NCI-H128 (cell line): ENCODE measurements at regions not wholly inside any gene's neighbourhood (a gene's known extent, or its start where the extent isn't known, plus 50 kb on each side); places are given as distances from the start of the nearest gene placed in this dataset.

Source experiments
- DNase-seq: peaks from one replicate; lab custom pipeline; 2025; ENCODE audit not compliant: unreplicated experiment; lab: John Stamatoyannopoulos, UW

DNA sequence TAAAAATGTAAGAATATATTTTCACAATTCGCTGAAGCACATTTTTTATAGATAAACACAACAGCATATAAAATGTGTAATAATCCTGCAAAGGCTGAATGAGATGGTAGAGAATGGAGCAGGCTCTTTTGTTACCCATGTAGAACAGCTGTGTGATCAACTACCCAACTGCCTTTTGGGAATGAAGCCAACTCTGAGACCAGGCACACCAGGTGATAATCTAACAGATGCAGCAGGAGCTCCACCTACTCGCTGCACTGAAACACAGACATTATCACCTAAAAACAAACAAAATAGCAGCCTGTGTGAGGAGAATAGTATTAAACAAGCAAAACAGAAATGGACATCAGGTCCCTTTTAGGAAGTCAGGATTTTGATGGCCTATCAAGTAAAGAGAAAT lies 183.3 kb downstream of the CCDC59 start:
- peak; percentile 81 for DNase-seq

DNA sequence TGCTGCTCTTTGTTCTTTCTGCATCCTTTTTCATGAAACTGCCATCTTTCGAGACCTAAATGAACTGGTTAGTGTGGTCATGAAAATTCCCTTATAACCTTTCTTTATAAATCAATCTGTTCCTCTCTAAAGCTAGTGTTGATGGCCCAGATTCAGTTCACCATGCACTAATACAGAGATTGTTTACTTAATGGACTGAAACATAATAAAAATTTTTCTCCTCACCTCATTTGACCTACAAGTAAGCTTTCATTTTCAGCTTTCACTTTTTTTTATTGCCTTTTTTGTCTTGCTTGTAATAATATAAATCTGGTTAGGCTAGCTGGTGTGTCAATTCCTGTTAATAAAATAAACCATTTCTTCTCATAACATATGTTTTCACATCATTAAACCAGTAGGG lies 183.8 kb downstream of the CCDC59 start:
- no peak for DNase-seq

DNA sequence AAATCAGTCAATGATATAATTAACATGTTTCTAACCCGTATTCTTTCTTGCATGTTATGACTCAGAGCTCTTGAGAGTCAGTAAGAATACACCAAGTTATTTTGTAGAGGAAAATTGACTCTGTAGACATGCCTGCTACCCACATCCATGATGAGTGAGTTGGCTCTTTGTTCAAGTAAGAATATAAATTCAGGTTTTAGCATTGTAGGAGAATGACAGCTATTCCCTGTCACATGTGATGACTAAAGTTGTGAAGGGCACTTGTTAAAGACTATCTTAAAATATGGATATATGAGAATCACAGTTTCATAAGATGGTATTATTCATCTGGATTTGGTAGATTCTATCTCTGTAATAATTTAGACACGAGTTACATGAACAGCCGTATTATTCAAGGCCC lies 209.1 kb downstream of the CCDC59 start:
- DNase-seq = no peak

DNA sequence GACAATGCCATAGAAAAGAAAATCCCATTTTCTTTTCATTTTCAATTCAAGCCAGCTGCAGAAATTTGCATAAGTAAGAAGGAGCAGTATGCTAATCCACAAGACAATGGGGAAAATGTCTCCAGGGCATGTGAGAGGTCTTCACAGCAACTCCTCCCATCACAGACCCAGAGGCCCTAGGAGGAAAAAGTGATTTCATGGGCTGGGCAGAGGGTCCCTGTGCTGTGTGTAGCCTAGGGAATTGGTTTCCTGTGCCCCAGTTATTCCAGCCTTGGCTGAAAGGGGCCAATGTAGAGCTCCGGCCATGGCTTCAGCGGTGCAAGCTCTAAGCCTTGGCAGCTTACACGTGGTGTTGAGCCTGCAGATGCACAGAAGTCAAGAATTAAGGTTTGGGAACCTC lies 211.4 kb downstream of the CCDC59 start:
- DNase-seq = no peak

DNA sequence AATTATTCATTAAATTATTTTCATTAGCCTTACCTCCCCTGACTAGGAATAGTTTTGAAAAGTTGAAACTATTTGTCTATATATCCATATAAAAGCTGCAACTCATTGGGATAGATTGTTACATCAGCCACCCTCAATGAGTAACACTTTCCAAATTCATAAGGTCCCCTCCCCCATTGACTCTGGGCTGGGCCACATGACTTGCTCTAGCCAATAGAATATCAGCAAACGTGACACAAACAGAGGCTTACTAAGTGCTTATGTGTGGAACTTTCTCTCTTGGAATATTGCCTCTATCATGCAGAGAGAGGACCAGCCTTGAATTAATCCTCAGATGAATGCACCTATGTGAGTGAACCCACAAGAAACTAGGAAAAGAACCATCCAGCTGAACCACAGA lies 213.7 kb downstream of the CCDC59 start:
- no peak for DNase-seq

DNA sequence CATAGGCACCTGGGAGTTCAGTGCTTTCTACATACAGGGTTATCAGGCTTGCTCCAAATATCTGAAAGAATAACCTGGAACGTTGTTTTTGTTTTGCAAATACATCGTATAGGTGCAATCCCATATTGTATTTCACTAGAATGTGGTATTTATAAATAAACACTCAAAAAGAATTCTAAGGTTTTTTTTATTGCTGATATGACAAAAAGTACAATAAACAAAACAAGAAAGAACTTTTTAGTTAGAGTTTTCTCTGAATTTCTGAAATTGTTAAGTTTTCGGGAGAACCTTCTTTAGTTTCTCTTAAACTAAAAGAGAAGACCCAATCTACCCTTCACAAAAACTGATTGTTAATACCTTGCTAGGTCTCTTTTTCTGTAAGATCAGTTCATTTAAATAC lies 225.8 kb downstream of the CCDC59 start:
- DNase-seq = no peak

DNA sequence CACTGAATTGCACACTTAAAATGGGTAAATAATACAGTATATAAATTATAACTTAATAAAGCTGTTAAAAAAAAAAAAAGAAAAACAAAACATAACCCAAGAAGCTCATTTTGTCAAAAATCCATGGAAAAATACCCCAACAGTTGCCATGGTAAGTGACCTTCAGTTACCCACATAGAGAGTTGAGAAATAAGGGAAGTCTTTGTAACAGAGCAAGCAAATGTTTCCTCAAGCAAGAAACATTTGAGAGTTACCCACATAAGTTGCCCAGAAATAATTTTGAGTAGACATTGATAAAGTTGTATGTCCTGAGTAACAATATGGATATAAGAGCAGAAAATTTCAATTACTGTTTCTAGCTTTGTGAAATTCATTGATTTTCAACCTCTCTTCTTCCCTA lies 227.4 kb downstream of the CCDC59 start:
- no peak for DNase-seq

DNA sequence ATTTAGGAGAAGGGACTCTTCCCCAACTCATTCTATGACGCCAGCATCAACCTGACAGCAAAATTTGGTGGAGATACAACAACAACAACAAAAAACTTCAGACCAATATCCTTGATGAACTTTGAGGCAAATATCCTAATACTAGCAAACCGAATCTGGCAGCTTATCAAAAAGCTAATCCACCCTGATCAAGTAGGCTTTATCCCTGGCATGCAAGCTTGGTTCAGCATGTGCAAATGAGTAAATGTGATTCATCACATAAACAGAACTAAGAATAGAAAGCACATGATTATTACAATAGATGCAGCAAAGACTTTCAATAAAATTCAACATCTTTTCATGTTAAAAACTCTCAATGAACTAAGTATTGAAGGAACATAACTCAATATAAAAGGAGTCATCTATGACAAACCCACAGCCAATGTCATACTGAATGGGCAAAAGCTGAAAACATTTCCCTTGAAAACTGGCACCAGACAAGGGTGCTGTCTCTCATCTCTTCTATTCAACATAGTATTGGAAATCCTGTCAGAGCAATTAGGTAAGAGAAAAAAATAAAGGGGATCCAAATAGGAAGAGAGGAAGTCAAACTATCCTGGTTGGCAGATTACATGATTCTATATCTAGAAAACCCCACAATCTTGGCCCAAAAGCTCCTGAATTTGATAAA lies 233.3 kb downstream of the CCDC59 start:
- DNase-seq = no peak

DNA sequence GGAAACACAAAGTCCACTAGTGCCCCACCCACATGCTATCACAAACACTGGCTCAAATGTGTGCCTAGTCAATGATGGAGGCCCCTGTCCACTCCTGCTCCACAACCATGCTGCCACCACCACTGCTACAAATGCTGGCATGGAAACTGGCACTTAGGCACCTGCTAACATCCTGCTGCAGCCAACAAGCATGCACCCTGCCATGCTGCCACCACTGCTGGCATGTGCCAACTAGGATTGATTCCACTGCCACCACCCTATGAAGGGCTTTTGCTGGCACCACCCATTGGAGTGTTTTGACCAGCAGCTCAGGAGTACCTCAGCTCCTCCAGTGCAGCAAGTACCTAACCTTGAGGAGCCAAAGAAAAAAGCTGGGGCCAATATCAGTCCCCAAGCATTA lies 236.6 kb downstream of the CCDC59 start:
- no peak for DNase-seq

DNA sequence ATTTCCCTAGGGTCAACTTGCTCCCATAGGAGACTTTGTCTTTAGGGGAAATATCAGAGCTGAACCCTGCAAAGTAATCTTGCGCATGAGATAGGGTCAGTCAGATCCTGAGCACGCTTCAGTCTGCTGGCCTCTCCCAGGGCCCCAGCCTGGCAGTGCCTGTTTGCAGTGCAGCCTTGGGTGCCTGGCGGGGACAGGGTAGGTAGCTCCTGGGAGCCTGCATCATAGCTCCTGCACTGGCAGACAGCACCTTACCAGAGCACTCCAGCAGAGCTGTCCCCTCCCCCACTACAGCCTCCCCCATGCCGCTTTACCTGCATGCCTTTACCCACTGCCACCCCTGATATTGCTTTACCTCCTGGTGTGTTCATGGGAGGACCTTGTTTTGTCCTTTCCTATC lies 237.3 kb downstream of the CCDC59 start:
- no peak for DNase-seq

DNA sequence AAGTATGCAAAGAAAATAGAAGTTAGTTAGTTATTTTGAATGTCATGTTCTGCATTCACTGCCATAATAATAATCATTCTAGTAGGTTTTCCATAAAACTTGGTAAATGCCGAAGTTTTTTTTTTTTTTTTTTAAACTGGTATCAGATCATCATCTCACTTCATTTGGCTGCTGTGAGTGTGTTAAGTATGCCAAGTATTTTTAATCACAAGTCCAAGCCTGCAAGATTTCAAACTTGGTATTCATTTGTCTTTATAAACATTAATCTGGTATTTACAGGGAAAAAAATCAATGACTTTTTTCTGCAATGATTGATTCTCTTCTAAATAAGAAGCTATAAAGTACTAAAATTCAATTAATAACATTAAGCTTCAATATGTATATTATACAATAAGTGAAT lies 248.9 kb downstream of the CCDC59 start:
- no peak for DNase-seq

DNA sequence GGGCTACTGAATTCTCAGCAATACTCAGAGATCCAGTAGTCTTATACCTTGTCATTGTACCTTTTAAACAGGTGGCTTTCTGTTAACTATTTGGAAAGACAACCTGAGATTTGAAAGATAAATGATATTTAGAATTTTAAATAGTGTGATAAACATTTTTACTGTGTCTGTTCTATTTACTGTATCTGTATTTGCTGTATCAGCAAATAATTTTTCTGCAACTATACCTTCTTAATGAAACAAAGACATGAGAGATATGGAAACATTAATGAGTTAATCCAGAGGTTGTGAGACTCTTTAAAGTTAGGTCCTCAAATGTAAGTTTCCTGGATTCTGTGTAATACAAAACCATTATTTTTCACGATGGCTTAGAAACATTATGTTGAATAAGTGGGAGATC lies 249.6 kb downstream of the CCDC59 start:
- DNase-seq = no peak

DNA sequence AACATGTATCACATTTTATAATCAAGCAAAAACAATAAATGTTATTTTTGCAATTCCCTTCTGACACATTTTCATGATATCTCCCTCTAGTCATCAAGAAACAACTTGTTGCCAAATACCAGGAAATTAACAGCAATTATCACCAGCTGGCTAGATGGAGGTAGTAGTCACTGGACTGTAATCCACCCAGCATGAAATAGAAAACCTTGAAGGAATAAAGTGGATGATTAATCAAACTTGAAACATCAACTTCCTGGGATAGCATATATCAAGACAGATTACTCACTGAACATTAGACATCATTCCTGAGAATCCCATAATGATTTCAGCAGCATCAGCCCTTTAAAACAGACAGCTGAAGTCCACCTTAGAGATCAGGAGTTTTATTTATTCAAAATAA lies 259.0 kb downstream of the CCDC59 start:
- DNase-seq = no peak

DNA sequence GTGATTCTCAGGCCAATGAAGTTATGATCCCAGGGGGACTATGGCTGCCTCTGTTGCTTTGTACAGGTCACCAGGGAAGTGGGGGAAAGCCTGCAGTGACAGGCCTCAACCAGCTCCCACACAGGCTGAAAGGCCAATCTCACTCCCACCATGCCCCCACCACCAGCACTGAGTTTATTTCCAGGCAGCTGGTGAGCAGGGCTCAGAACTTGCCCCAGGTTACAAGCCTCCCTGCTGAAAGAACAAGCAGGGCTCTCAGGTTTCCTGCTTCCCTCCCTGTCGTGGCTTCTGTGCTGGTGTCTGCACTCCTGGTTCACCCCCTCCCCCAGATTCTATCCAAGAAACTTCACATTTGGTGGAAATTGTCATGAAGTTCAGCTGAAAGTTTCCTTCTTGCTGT lies 260.3 kb downstream of the CCDC59 start:
- no peak for DNase-seq

DNA sequence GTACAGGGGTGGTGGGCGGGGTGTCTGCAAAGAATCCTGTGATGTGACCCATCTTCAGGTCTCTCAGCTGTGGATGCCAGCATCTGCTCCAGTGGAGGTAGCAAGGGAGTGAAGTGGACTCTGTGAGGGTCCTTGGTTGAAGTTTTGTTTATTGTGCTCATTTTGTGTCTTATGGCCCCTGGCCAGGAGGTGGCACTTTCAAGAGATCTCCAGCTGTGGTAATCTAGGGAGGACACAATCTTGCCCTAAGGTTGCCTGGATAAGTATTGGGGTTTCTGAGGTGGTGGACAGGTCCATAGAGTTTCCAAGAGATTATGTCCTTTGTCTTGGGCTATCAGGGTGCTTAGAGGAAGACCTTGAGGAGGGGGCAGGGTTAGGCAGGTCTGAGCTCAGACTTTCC lies 260.7 kb downstream of the CCDC59 start:
- DNase-seq = no peak

DNA sequence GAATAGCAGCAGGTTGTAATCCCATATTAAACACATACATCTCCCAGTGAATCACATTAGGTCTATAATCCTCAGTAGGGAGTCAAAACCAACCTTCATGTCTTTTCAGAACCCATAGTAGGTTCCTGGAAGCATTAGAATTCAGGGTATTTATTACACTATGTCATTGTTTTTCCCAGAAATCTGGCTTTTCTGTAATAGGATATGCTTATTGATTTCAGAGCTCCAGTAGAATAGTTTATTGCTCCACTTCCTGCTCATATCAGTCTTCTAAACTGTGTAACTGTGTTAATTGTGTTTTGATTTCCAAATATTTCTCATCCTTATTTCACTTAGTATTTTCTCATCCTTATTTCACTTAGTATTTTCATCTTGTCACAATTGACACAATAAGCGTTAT lies 268.0 kb downstream of the CCDC59 start:
- no peak for DNase-seq

DNA sequence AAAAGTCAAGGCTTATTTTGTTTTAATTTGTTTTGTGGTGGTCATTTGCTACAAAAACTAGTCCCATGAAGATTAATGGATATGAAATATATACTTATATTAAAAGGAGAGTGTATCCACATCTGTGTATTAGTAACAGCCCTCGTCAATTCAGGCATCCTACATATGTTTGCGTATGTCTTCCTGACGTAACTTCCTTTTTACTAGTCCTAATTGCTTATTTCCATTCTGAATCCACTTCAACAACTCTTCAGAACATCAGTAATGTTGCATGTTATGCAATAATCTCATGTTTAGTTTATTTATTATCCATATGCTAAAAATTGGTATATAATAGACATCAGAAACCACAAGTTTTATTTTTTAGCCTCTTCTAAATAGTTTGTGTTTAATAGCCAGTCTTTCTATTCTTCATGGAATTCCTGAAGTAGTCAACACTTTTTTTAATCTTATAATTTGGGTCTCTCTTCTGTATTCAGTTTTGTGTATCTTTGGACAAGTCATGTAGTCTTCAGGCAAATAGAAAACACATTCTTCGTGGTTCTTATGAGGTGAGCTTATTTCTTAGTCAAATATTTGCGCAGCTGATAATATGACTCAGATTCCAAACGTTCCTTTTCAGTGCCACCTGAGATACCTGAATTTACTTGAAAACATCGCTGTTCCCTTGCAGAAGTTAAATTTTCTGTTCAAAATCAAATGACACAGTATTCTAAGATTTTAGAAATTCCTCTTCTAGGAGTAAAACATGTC lies 268.6 kb downstream of the CCDC59 start:
- DNase-seq = no peak

DNA sequence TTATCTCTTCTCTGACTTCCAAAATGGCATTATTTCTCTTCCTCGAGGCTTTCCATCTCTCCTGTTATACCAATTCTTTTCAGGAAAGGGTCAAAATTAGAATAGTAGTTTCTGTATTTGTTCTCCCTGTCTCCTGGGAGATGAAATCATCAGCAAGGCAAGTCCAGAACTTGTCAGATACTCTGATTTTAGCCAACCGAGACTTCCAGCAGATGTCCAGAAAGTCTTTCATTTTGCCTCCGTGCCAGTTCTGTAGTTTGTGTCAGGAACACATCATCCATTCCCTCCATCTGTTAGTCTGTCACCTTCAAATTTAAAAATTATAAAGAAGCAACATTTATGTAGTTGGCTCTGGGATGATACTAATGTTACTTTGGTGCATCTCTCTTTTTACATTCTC lies 275.7 kb downstream of the CCDC59 start:
- no peak for DNase-seq

DNA sequence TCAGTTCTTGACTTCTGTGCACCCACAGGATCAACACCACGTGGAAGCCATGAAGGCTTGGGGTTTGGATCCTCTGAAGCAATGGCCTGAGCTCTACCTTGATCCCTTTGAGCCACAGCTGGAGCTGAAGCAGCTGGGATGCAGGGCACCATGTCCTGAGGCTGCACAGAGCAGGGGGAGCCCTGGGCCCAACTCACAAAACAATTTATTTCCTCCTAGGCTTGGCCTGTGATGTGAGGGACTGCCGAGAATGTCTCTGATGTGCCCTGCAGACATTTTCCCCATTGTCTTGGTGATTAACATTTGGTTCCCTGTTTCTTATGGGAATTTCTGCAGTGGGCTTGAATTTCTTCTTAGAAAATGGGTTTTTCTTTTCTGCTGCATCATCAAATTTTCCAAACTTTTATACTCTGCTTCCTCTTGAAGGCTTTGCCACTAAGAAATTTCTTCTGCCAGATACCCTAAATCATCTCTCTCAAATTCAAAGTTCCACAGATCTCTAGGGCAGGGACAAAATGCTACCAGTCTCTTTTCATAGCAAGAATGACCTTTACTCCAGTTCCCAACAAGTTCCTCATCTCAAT lies 288.2 kb downstream of the CCDC59 start:
- DNase-seq = no peak

DNA sequence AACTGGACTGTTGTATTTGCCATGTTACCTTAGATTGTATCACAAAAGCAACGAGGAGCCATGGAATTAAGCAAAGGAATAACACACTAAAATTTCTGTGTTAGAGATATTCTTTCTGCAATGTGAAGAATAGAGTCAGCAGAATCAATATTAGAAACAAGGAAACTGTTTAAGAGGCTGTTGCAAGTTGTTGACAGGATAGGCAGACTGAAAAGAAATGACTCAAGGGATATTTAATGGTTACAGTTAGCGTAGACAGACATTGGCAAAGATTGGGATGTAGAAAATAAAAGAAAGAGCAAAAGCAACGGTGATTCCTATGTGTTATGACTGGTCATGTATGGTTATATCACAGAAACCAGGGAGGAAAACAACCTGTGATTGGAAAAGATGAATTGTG lies 299.0 kb upstream of the PPFIA2 start:
- DNase-seq = no peak

DNA sequence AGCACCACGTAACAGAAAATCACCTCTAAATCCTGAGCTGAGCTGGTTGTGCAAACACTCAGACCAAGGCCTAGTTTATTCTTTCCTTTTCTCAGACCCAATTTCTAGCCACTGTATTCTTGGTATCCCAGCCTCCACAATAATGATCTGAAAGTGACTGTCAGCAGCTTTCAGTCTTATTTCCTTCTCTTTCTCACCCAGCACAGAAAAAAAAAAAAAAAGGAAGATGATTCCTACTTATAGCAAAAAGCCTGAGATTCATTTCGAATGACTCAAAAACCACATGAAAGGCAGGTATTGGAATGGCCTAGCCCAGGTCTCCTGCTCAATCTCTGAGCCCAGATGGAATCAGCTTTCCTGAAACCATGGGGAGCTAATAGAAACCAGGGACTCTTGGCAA lies 298.6 kb upstream of the PPFIA2 start:
- DNase-seq = no peak

DNA sequence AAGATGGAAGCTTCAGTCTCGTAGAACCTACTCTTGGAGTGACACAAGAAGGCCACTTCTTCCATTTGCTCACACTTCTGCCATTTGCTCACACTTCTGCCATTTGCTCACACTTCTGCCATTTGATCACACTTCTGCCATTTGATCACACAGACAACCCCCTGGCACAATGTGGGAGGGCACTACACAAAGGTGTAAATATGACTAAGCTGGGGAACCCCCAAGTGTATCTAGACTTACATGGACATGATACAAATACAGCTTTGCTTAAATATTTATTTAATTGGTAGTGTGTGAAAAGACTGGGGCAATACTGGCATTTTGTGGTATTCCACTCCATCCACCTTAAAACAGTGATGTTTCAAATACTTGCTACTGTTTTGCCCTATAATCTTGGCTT lies 296.2 kb upstream of the PPFIA2 start:
- DNase-seq = no peak

DNA sequence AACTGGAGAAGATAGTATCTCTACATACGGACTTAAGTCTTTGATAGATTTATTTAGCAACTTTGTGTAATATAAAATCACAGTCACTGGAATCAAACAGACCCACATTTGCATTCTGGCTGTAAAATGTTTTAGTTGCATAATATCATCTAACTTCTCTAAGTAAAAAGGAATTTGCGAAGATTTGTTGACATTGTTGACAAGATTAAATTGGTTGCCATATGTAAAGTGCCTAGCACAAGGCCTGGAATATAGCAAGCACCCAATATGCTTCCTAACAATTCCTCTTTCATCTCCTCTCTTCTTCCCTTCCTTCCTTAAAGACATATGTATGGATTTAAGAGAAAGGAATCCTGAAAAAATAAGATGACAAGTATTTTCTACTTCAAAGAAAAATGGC lies 295.4 kb upstream of the PPFIA2 start:
- DNase-seq = no peak
